PFSK-1 (cell line): ENCODE measurements at regions not wholly inside any gene's neighbourhood (a gene's known extent, or its start where the extent isn't known, plus 50 kb on each side); places are given as distances from the start of the nearest gene placed in this dataset.

Experiments used
- POLR2AphosphoS5 ChIP-seq: IDR thresholded peaks from 2 replicates; pipeline ENCODE4 v1.6.1; 2012; ENCODE audit warnings: low read depth, mild to moderate bottlenecking, control low read depth, low read length, moderate library complexity
- TAF1 ChIP-seq: IDR thresholded peaks from 2 replicates; pipeline ENCODE4 v1.6.1; 2012; ENCODE audit warnings: low read length, control low read depth, borderline replicate concordance; ENCODE audit not compliant: insufficient read depth

- no peak for TF ChIP-seq TAF1
- no peak for TF ChIP-seq POLR2AphosphoS5
Observed at GRCh38 chr6:44730771-44731391, 343.4 kb downstream of the CDC5L start.
